ENCODE measurements at regions not wholly inside any gene's neighbourhood (a gene's known extent, or its start where the extent isn't known, plus 50 kb on each side); places are given as distances from the start of the nearest gene placed in this dataset.

DNA sequence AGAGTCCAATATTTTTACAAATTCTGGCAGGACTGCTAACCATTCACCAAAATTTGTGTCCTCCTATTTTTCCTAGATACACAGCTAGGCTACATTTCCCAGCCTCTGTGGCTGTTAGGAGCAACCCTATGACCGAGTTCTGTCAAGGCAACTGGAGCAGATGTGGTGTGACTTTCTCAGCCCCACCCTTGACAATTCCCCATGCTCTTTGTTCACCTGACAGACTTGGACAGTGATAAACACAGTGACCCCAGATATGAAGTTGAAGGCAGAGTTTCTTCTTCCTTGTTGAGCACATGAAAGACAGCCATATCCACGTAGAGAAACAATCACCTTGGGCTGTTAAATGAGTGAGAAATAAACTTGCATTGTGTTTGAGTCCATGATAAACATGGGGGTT lies 1162.1 kb downstream of the SORCS3 start:
- TF ChIP-seq SUZ12 (IDR thresholded peaks at IDR 0.05) (no peak), LEF1 (IDR thresholded peaks at IDR 0.05; ENCODE audit: borderline replicate concordance) (no peak), FOXM1 (IDR thresholded peaks at IDR 0.05; ENCODE audit: borderline replicate concordance) (no peak), FOXA1 (IDR thresholded peaks at IDR 0.05) (no peak), BHLHE40 (IDR thresholded peaks at IDR 0.05; ENCODE audit: borderline replicate concordance) (no peak), TARDBP (IDR thresholded peaks at IDR 0.05) (no peak), SP1 (IDR thresholded peaks at IDR 0.05) (no peak), ELF4 (IDR thresholded peaks at IDR 0.05) (no peak)
- TF ChIP-seq, protein P1, sequence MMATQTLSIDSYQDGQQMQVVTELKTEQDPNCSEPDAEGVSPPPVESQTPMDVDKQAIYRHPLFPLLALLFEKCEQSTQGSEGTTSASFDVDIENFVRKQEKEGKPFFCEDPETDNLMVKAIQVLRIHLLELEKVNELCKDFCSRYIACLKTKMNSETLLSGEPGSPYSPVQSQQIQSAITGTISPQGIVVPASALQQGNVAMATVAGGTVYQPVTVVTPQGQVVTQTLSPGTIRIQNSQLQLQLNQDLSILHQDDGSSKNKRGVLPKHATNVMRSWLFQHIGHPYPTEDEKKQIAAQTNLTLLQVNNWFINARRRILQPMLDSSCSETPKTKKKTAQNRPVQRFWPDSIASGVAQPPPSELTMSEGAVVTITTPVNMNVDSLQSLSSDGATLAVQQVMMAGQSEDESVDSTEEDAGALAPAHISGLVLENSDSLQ (IDR thresholded peaks at IDR 0.05): no peak

Measured in HEK293T (cell line).